ENCODE measurements at regions not wholly inside any gene's neighbourhood (a gene's known extent, or its start where the extent isn't known, plus 50 kb on each side); places are given as distances from the start of the nearest gene placed in this dataset.

GRCh38 chr11:23554002-23554401 is 693.7 kb upstream of the CCDC179 start:
- H3K27ac Mint-ChIP-seq: no peak overlapping the region
- no peaks in the 10 kb centered on the region for H3K27me3 Mint-ChIP-seq (ENCODE audit: low read depth)
- DNase-seq (ENCODE audit: low spot score in 2 of 2, unreplicated experiment in 2 of 2): no peak
- peaks cover 11% of the 10 kb centered on the region for H3K9me3 Mint-ChIP-seq
- no peaks in the 10 kb centered on the region for H3K4me1 Mint-ChIP-seq
- no peaks in the 10 kb centered on the region for H3K36me3 Mint-ChIP-seq
- no peak overlapping the region for H3K4me3 Mint-ChIP-seq
- TF ChIP-seq CTCF (IDR thresholded peaks at IDR 0.05; ENCODE audit: unreplicated experiment): no peak

- Mint-ChIP-seq H3K27me3 (ENCODE audit: low read depth) (no peaks in the 10 kb centered on the region), H3K9me3 (peaks cover 11% of the 10 kb centered on the region), H3K27ac (no peak overlapping the region)
Observed at GRCh38 chr11:23555085-23555484, 694.8 kb upstream of the CCDC179 start.

GRCh38 chr11:23556163-23556750 is 696.0 kb upstream of the CCDC179 start:
- no peak overlapping the region for H3K4me3 Mint-ChIP-seq
- H3K27ac Mint-ChIP-seq: no peak overlapping the region
- H3K36me3 Mint-ChIP-seq: no peaks in the 10 kb centered on the region
- DNase-seq (ENCODE audit: low spot score in 2 of 2, unreplicated experiment in 2 of 2): no peak
- H3K4me1 Mint-ChIP-seq: no peaks in the 10 kb centered on the region
- H3K9me3 Mint-ChIP-seq: peaks cover 11% of the 10 kb centered on the region
- TF ChIP-seq CTCF (IDR thresholded peaks at IDR 0.05; ENCODE audit: unreplicated experiment): no peak
- no peaks in the 10 kb centered on the region for H3K27me3 Mint-ChIP-seq (ENCODE audit: low read depth)

More at GRCh38 chr11:23555085-23555484, 694.8 kb upstream of the CCDC179 start:
- Mint-ChIP-seq H3K36me3 (no peaks in the 10 kb centered on the region), H3K4me1 (no peaks in the 10 kb centered on the region), H3K4me3 (no peak overlapping the region)
- no peak for DNase-seq (ENCODE audit: low spot score in 2 of 2, unreplicated experiment in 2 of 2)
- no peak for TF ChIP-seq CTCF (IDR thresholded peaks at IDR 0.05; ENCODE audit: unreplicated experiment)

DNA sequence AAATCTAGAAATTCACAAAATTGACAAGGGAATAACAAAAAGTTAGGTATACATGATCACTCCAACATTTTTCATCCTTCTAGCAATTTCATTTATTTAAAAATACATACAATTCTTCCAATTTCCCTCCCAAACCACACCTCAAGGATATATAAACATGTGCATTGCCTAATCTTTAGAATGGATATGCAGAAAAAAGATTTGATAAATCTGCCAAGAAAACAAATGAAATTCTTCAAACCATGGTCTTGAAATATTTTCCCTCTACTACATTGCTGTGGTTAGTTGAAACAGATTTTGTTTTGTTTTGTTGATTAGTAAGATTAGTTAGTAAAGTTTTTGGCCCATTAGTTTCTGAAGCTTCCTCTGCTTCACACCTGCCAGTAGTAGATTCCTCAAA is 703.3 kb upstream of the CCDC179 start:
- Mint-ChIP-seq H3K4me3 (no peak overlapping the region), H3K27ac (no peak overlapping the region), H3K36me3 (no peaks in the 10 kb centered on the region), H3K9me3 (no peaks in the 10 kb centered on the region), H3K4me1 (no peaks in the 10 kb centered on the region), H3K27me3 (ENCODE audit: low read depth) (no peaks in the 10 kb centered on the region)
- no peak for DNase-seq (ENCODE audit: low spot score in 2 of 2, unreplicated experiment in 2 of 2)
- no peak for TF ChIP-seq CTCF (IDR thresholded peaks at IDR 0.05; ENCODE audit: unreplicated experiment)

- H3K27ac Mint-ChIP-seq: no peak overlapping the region
- H3K9me3 Mint-ChIP-seq: peaks cover under 1% of the 10 kb centered on the region
- H3K4me3 Mint-ChIP-seq: no peak overlapping the region
- no peaks in the 10 kb centered on the region for H3K4me1 Mint-ChIP-seq
- DNase-seq (ENCODE audit: low spot score in 2 of 2, unreplicated experiment in 2 of 2): no peak
- H3K36me3 Mint-ChIP-seq: no peaks in the 10 kb centered on the region
- no peak for TF ChIP-seq CTCF (IDR thresholded peaks at IDR 0.05; ENCODE audit: unreplicated experiment)
- H3K27me3 Mint-ChIP-seq (ENCODE audit: low read depth): no peaks in the 10 kb centered on the region
Observed at GRCh38 chr11:23564370-23564769, 704.1 kb upstream of the CCDC179 start.

GRCh38 chr11:23569134-23569533 is 708.9 kb upstream of the CCDC179 start:
- H3K9me3 Mint-ChIP-seq: peaks cover 5% of the 10 kb centered on the region
- no peaks in the 10 kb centered on the region for H3K4me1 Mint-ChIP-seq
- no peaks in the 10 kb centered on the region for H3K27me3 Mint-ChIP-seq (ENCODE audit: low read depth)
- TF ChIP-seq CTCF (IDR thresholded peaks at IDR 0.05; ENCODE audit: unreplicated experiment): no peak
- H3K27ac Mint-ChIP-seq: no peak overlapping the region
- no peak for DNase-seq (ENCODE audit: low spot score in 2 of 2, unreplicated experiment in 2 of 2)
- no peaks in the 10 kb centered on the region for H3K36me3 Mint-ChIP-seq
- H3K4me3 Mint-ChIP-seq: no peak overlapping the region
